WTC11 (cell line): ENCODE measurements at regions not wholly inside any gene's neighbourhood (a gene's known extent, or its start where the extent isn't known, plus 50 kb on each side); places are given as distances from the start of the nearest gene placed in this dataset.

ENCODE experiments used
- ATAC-seq: fragments of 200-7000 bp; cut with Tn5 transposase; 2 replicates; pipeline ENCODE4 v1.10.0; 2021; ENCODE audit warnings: mild to moderate bottlenecking, moderate library complexity
- CTCF ChIA-PET: fragments of 300-600 bp; sonication (Branson Sonifier 250); formaldehyde crosslinking; loops from one replicate; lab custom pipeline; 2021; ENCODE audit warnings: antibody characterized with exemption; lab: Charles Lee
- POLR2A ChIA-PET: fragments of 350-600 bp; sonication (Branson Sonifier 250); formaldehyde crosslinking; loops from one replicate; lab custom pipeline; 2021; ENCODE audit warnings: antibody characterized with exemption; lab: Charles Lee
- DNase-seq: peaks from one replicate; pipeline ENCODE4 v3.0.0; 2021; ENCODE audit warnings: low spot score
- H3K27ac Mint-ChIP-seq: 2 replicates; pipeline ENCODE4 v1.8.0; 2021; ENCODE audit warnings: mixed read lengths
- H3K27me3 Mint-ChIP-seq: 2 replicates; pipeline ENCODE4 v1.8.0; 2021; ENCODE audit warnings: low read depth, mild to moderate bottlenecking, moderate library complexity, mixed read lengths
- H3K36me3 Mint-ChIP-seq: 2 replicates; pipeline ENCODE4 v1.8.0; 2021; ENCODE audit warnings: mixed read lengths
- H3K4me1 Mint-ChIP-seq: 2 replicates; pipeline ENCODE4 v1.8.0; 2022; ENCODE audit warnings: mixed read lengths
- H3K4me3 Mint-ChIP-seq: 2 replicates; pipeline ENCODE4 v1.8.0; 2021; ENCODE audit warnings: mild to moderate bottlenecking, moderate library complexity, mixed read lengths
- H3K9me3 Mint-ChIP-seq: 2 replicates; pipeline ENCODE4 v1.8.0; 2021; ENCODE audit warnings: mixed read lengths
- CDX4 ChIP-seq: fragments of 250-450 bp; sonication (Bioruptor Pico); IDR thresholded peaks from 2 replicates; pipeline ENCODE4 v1.9.0; 2021; ENCODE audit warnings: moderate library complexity, mild to moderate bottlenecking, inconsistent platforms, borderline replicate concordance
- E2F5 ChIP-seq: sonication (generic); formaldehyde crosslinking; IDR thresholded peaks from 2 replicates; pipeline ENCODE4 v1.8.1; 2022; ENCODE audit warnings: mild to moderate bottlenecking, moderate library complexity, missing genetic modification reagents
- FOXP4 ChIP-seq: sonication (generic); formaldehyde crosslinking; IDR thresholded peaks from 2 replicates; pipeline ENCODE4 v1.8.0; 2022; ENCODE audit warnings: mild to moderate bottlenecking, missing genetic modification reagents
- GABPB1 ChIP-seq: sonication (generic); formaldehyde crosslinking; IDR thresholded peaks from 2 replicates; pipeline ENCODE4 v1.8.1; 2023; ENCODE audit warnings: mild to moderate bottlenecking, missing genetic modification reagents
- GTF2I ChIP-seq: fragments of 250-450 bp; sonication (Bioruptor Pico); conservative IDR thresholded peaks from 2 replicates; pipeline ENCODE4 v1.4.0; 2021; ENCODE audit warnings: mild to moderate bottlenecking
- KAT7 ChIP-seq: sonication (generic); formaldehyde crosslinking; IDR thresholded peaks from 2 replicates; pipeline ENCODE4 v1.8.1; 2023; ENCODE audit warnings: missing genetic modification reagents, mild to moderate bottlenecking, borderline replicate concordance
- MLX ChIP-seq: sonication (generic); formaldehyde crosslinking; IDR thresholded peaks from 2 replicates; pipeline ENCODE4 v1.8.1; 2023; ENCODE audit warnings: mild to moderate bottlenecking, missing genetic modification reagents, moderate library complexity
- MXD4 ChIP-seq: fragments of 250-450 bp; sonication (Bioruptor Pico); IDR thresholded peaks from 2 replicates; pipeline ENCODE4 v1.8.0; 2021; ENCODE audit warnings: mild to moderate bottlenecking, moderate library complexity, borderline replicate concordance
- OVOL2 ChIP-seq: fragments of 250-450 bp; sonication (Bioruptor Pico); IDR thresholded peaks from 2 replicates; pipeline ENCODE4 v1.9.0; 2021; ENCODE audit warnings: mild to moderate bottlenecking, borderline replicate concordance
- TCF7 ChIP-seq: sonication (generic); formaldehyde crosslinking; IDR thresholded peaks from 2 replicates; pipeline ENCODE4 v1.8.0; 2022; ENCODE audit warnings: mild to moderate bottlenecking, low read depth, missing genetic modification reagents, moderate library complexity
- TEAD1 ChIP-seq: sonication (generic); formaldehyde crosslinking; IDR thresholded peaks from 2 replicates; pipeline ENCODE4 v1.8.0; 2022; ENCODE audit warnings: mild to moderate bottlenecking, missing genetic modification reagents
- TEAD4 ChIP-seq: sonication (generic); formaldehyde crosslinking; IDR thresholded peaks from 2 replicates; pipeline ENCODE4 v1.8.0; 2022; ENCODE audit warnings: mild to moderate bottlenecking, missing genetic modification reagents
- TP53 ChIP-seq: sonication (generic); formaldehyde crosslinking; IDR thresholded peaks from 2 replicates; pipeline ENCODE4 v1.8.1; 2023; ENCODE audit warnings: mild to moderate bottlenecking, missing genetic modification reagents
- ZNF232 ChIP-seq: sonication (generic); formaldehyde crosslinking; IDR thresholded peaks from 2 replicates; pipeline ENCODE4 v1.8.0; 2022; ENCODE audit warnings: mild to moderate bottlenecking, missing genetic modification reagents
- ZNF263 ChIP-seq: sonication (generic); formaldehyde crosslinking; IDR thresholded peaks from 2 replicates; pipeline ENCODE4 v1.8.1; 2022; ENCODE audit warnings: low read depth, mild to moderate bottlenecking, moderate library complexity, missing genetic modification reagents
- ZNF281 ChIP-seq: sonication (generic); formaldehyde crosslinking; IDR thresholded peaks from 2 replicates; pipeline ENCODE4 v1.8.0; 2023; ENCODE audit warnings: mild to moderate bottlenecking, missing genetic modification reagents
- ZNF416 ChIP-seq: fragments of 250-450 bp; sonication (Bioruptor Pico); IDR thresholded peaks from 2 replicates; pipeline ENCODE4 v1.9.0; 2021; ENCODE audit warnings: mild to moderate bottlenecking, inconsistent platforms
- TF ChIP-seq, protein P1 (sequence below): fragments of 200-600 bp; IDR thresholded peaks from 2 replicates; pipeline ENCODE4 v1.8.0; 2022; ENCODE audit warnings: antibody characterized with exemption
- TF ChIP-seq, protein P2 (sequence below): fragments of 250-450 bp; sonication (Bioruptor Pico); conservative IDR thresholded peaks from 2 replicates; pipeline ENCODE4 v1.9.0; 2021; ENCODE audit warnings: mild to moderate bottlenecking
- TF ChIP-seq, protein P3 (sequence below): fragments of 250-450 bp; sonication (Bioruptor Pico); IDR thresholded peaks from 2 replicates; pipeline ENCODE4 v2.1.2; 2022; ENCODE audit warnings: mild to moderate bottlenecking, moderate library complexity

DNA sequence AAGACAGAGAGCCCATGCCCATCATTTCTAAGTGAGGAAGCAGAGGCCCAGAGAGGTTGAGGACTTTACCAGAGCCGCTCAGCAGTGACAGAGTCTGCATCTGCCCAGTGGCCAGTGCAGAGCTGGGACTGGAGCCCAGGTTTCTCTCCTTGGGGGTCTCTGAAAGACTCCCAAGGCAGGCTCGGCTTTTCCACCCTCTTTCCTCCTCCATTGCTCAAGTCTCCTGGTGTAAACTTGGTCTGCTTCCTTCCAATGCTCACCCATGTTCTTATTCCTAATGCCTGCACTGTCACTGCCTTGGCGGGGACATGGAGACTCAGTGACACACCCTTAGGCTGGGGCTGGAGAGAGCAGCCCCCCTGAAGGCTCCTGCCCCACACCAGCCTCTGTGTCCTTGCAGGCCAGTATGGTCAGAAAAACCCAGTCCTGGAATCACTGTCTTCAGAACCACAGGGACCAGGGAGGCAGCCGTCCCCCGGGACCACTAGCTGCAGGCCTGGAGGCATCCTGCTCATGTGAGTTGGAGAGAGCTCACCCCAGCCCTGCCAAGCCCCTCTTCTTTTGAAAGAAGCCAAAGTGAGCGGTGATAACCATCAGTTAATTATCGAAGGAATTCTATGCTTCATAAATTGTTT, 211.0 kb upstream of the ZNF536 start (continued):
- TF ChIP-seq KAT7 (CRISPR knock-in tag) (no peak), ZNF232 (CRISPR knock-in tag) (no peak), CDX4 (CRISPR knock-in tag) (no peak), TEAD4 (CRISPR knock-in tag) (no peak), ZNF281 (CRISPR knock-in tag) (no peak), TCF7 (CRISPR knock-in tag) (no peak), MXD4 (no peak), TP53 (CRISPR knock-in tag) (no peak), TEAD1 (no peak), OVOL2 (CRISPR knock-in tag) (no peak), ZNF416 (CRISPR knock-in tag) (no peak), E2F5 (no peak)
- TF ChIP-seq, protein P1, sequence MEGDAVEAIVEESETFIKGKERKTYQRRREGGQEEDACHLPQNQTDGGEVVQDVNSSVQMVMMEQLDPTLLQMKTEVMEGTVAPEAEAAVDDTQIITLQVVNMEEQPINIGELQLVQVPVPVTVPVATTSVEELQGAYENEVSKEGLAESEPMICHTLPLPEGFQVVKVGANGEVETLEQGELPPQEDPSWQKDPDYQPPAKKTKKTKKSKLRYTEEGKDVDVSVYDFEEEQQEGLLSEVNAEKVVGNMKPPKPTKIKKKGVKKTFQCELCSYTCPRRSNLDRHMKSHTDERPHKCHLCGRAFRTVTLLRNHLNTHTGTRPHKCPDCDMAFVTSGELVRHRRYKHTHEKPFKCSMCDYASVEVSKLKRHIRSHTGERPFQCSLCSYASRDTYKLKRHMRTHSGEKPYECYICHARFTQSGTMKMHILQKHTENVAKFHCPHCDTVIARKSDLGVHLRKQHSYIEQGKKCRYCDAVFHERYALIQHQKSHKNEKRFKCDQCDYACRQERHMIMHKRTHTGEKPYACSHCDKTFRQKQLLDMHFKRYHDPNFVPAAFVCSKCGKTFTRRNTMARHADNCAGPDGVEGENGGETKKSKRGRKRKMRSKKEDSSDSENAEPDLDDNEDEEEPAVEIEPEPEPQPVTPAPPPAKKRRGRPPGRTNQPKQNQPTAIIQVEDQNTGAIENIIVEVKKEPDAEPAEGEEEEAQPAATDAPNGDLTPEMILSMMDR: no peak
- TF ChIP-seq, protein P2, sequence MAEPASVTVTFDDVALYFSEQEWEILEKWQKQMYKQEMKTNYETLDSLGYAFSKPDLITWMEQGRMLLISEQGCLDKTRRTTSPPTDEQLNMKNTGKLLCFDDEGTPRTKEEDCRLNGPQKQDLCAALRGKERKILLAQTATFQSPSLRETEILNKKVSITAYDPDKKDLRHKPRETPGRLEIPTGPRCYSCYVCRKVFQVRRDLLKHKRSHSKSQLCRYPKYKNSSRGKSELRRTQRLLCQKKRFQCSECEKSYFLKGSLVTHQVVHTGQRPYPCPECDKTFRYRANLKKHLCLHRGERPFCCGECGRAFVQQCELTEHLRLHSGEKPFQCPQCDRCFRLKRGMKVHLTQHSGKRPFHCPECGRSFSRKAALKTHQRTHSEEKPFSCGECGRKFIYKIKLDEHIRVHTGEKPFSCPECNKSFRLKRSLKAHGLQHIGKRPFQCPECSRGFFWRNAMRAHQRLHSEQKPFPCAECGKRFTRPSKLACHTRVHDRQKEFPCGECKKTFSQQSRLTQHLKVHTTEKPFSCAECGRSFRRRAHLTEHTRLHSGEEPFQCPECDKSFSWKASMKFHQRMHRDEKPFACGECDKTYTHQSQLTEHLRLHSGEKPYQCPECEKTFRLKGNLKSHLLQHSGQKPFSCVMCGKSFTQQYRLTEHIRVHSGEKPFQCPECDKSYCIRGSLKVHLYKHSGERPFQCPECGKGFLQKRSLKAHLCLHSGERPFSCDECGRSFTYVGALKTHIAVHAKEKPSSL (CRISPR knock-in tag): no peak

GRCh38 chr19:30161770-30162169, 210.4 kb upstream of the ZNF536 start:
- no peak for DNase-seq
- H3K9me3 Mint-ChIP-seq: peaks cover 16% of the 10 kb centered on the region
- no peak for ATAC-seq
- H3K27me3 Mint-ChIP-seq: no peaks in the 10 kb centered on the region; the same call in 1 of the 2 replicates
- POLR2A ChIA-PET: no interaction called here
- H3K4me3 Mint-ChIP-seq: no peak overlapping the region
- CTCF ChIA-PET: interaction anchor here (1.4 kb wide), 1 partner anchor 13 kb away, joined by 3 read pairs; no protein-coding TSS in a partner anchor
- H3K27ac Mint-ChIP-seq: no peak overlapping the region
- no peaks in the 10 kb centered on the region for H3K36me3 Mint-ChIP-seq
- H3K4me1 Mint-ChIP-seq: no peaks in the 10 kb centered on the region
- no peak for TF ChIP-seq ZNF263 (CRISPR knock-in tag)
- TF ChIP-seq FOXP4 (CRISPR knock-in tag): no peak
- TF ChIP-seq GABPB1 (CRISPR knock-in tag): no peak
- TF ChIP-seq, protein P3, sequence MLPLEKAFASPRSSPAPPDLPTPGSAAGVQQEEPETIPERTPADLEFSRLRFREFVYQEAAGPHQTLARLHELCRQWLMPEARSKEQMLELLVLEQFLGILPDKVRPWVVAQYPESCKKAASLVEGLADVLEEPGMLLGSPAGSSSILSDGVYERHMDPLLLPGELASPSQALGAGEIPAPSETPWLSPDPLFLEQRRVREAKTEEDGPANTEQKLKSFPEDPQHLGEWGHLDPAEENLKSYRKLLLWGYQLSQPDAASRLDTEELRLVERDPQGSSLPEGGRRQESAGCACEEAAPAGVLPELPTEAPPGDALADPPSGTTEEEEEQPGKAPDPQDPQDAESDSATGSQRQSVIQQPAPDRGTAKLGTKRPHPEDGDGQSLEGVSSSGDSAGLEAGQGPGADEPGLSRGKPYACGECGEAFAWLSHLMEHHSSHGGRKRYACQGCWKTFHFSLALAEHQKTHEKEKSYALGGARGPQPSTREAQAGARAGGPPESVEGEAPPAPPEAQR: no peak
- TF ChIP-seq GTF2I: no peak
- TF ChIP-seq MLX (CRISPR knock-in tag): no peak
- TF ChIP-seq ZNF281 (CRISPR knock-in tag): no peak
